HG03457 (cell line): ENCODE measurements at regions not wholly inside any gene's neighbourhood (a gene's known extent, or its start where the extent isn't known, plus 50 kb on each side); places are given as distances from the start of the nearest gene placed in this dataset.

Experiments
- ATAC-seq: cut with Tn5 transposase; IDR thresholded peaks from one replicate; pipeline ENCODE4 v1.9.1; 2021; ENCODE audit warnings: moderate number of reproducible peaks; ENCODE audit not compliant: unreplicated experiment

DNA sequence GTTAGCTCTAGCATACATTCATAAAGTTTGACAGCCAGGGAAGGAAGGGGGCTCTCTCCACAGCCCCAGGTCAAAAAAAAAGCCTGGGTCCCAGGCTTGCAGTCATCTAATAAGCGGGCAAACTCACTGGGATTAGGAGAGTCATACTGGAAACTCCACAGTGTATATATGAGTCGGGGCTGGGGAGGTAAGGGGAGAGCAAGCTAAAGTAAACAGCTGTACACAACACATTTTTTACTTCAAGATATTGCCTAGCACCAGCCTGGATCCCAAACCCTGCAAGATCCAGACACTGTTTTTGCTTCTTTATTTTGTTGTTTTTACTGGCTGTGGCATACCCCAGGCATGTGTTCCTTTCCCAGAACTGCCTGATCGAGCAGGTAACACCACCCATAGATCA is 291.3 kb upstream of the TANK start:
- ATAC-seq = no peak

DNA sequence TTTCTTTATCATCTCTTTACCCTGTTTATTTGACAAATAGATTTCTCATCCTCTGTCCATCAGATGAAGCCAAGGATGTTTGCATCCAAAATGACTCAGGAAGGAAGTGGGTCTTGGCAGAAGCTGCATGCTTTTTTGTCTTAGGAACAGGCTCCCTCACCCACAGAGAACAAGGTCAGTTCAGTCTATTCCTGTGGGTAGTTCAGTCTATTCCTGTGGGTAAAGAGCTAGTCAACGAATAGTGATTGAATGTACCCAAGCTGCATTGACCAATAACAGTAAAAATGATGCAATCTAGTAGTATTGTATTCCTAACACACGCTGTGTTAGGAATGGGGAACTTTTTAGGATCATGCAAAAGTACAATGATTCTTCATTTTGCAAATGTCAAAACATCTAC is 290.8 kb upstream of the TANK start:
- no peak for ATAC-seq

DNA sequence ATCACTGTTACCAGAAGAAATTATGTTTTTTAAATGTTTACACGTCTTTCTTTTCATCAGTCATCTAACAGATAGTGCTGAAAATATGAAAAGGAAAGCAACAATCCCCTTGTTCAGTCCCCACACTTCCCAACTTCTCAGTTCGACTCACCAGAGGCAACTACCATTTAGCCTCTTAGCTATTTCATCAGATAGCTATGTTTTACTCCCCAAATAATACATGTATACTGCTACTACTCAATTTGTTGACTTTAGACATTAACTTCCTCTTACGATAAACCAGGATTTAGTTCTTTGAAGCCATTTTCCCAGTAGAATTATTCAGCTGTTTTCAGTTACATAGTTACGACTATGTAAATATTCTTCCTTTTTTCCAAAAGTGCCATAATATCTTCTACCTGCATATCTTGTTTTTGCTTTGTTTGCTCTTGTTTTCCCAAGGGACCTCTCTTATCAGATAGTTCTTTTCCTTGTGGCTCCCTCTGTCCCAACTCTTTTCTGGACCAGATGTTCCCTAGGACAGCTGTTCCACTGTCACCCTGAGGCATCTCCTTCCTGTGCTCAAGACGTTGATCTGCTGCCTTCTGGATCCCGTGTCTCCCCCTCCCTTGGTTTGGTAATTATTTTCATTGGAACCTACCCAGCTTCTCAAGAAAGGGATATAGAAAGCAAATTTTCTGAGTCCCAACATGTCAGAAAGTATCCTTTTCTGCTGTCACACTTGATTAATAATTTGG is 289.3 kb upstream of the TANK start:
- no peak for ATAC-seq

DNA sequence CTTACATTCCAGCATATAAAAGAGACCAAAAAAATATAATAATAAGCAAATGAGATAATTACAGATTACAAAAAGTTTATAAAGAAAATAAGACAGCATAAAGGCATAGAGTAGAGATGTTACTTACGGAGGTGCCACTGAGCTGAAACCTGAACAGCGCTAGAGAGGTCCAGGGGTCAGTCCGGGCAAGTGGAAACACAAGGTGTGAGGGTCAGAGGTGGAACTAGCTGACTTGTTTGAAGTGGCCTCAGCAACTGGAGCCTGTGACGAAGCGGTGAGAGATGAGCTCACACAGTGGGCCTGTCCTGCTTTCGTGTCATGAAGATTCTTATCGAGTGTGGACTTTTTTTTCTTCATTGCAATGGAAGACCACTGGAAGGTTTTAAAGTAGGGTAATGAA is 288.3 kb upstream of the TANK start:
- no peak for ATAC-seq

DNA sequence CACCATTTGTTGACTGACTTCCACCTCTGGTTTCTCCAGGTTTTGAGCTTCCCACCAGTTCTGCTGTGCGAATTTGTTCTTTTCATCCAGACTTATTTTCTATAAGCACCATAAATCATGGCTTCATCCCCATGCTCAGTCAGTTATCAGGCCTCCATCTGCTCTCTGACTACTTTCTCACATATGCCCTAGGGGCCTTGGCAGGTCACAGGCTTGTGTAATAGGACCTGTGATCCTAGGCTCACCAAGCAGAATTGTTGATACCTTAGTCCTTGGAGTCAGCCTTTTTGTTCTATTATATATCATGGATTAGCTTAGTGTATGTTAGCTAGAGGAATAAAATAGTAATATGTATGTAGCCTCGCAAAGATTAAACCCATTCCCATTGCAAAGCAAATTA is 284.2 kb upstream of the TANK start:
- ATAC-seq = no peak

DNA sequence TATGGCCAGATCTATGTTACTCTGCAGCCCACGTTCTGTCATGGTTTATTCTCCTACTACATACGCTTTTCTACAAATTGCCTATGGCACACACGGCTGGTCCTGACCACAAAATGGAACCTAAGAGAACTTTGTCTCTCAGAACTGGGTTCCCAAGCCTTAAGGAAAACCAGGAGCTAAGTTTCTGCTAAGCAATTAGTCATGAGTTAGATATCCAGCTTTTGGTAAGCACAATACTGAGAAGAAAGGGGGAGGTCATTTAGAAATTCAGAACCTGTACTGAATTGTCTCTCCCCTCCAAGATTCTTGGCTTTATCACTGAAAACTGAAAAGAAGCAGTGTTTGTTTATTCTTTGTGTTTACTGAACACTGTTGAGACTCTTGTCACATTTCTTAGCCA is 283.5 kb upstream of the TANK start:
- no peak for ATAC-seq

DNA sequence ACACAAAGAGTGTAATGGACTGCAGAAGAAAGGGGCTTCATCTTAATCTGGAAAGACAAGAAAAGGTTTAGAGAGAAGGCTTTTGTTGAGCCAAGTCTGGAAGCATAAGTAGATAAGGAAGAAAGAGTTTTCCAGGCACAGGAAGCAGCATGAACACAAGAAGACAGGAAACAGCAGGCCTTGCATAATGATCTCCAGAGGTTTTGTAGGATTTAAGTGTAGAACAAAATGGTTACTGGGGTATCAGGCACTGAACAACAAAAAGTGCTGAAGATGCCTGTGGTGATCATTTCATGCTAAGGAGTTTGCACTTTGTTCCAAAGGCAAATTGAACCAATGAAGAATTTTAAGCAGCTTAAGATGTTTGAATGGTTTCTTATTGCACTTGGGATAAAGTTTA is 281.6 kb upstream of the TANK start:
- ATAC-seq = no peak

DNA sequence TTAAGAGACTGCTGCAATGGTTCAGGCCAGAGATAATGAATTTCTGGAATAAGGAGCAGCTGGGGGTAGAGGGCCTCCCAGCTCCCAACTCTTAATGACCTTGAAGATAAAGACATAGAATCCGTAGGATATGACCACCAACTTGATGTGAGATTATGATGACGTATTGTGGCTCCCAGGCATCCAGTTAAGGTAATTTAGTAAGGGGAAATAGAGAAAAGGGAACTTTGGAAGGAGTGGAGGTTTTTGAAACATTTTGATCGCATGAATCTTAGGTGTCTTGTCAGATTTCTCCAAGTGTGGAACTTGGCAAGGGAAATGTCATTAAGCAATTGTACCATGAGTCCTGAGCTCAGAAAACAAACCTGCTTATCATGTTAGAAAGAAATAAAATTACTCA is 277.3 kb upstream of the TANK start:
- no peak for ATAC-seq

DNA sequence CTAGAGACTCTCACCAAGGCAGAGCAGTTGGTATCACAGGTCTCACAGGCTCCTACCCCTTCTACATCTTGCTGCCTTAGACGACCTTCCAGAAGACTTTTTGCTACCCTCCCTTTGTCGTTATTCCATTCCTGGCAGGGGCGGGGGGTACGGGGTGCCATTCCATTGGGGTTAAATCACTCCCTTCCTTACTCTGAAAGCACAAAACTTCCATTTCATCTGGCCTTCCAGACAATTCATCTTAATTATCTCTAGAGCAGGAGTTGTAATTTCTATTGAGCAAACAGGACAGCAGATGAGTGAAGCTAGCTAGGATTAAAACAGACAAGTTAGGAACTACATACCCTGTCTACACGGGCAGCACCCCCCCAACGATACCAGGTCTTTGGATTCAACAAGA is 276.2 kb upstream of the TANK start:
- no peak for ATAC-seq

DNA sequence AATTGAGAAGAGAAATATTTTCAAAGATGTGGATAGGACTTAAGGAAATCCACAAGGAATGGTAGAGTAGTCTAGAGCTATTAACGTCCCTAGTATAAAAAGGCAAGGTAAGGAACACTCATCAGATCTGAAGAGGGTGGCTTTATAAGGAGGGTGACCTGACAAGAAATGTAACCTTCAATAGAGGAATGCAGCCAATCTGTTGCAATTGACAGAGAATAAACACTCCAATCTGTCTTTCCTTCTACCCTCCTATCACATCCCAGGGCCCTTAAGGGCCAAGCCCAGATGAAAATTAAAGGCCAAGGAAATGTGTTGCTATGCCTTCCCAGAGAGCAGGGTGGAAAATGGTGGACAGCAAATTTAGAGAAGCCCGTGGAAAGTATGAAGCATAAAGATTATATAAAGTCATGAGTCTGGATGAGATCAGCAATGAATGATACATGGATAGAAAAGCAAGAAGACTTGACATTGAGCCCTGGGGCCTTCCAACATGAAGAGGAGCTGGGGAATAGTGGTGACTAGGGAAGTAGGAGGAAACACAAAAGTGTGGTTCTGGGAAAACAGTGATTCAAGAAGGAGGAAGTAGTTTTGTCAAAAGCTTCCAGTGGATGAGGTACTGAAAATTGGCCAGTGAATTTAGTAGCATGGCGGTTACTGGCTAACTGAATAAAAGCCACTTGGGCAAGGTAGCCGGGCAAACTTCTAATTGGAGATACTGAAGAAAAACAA is 270.6 kb upstream of the TANK start:
- ATAC-seq = no peak

DNA sequence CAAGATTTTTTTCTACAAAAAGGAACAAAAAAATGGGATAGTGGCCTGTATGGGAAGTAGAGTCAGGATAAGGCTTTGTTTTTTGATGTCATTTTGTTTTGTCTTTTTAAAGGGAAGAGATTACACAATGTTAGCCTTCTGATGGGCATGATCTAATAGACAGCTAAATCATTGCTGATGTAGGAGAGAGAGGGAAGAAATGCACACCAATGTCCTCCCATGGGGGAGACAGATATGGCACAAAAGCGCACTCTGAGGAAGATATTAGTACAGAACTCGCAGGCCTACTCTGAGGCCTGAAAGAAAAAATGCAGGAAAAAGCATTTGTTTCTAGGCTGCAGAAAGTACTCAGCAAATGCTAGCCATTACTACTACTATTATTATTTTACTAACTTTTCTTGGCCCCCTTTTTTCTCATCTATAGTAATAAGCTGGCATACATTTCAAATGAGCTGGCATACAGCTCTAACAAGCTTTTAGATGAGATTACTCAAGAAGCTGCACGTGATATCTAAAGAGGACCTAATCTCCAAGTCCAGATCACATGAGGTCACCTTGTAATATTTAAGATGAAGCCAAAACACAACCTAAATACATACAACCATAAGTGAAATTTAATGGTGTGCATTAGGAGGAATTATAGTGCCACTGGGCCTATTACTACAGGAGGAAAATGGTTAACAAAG is 269.4 kb upstream of the TANK start:
- no peak for ATAC-seq

DNA sequence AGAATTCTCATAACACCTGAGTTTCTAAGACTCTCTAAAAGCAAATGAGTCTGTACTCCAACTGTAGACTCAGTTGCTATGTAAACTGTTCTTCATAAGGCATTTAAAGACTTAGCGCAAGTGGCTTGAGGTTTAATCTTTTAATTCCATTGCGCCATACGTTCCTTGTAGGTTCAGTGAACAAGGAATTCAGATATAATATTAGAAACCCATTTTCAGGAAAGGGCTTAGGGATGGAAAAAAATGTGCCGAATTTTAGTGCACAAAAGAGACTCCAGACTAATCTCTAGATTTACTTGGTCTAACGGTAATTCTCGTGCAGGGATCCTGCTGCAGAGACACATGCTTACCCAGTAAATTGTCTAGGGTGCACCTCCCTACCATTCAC is 268.9 kb upstream of the TANK start:
- no peak for ATAC-seq

DNA sequence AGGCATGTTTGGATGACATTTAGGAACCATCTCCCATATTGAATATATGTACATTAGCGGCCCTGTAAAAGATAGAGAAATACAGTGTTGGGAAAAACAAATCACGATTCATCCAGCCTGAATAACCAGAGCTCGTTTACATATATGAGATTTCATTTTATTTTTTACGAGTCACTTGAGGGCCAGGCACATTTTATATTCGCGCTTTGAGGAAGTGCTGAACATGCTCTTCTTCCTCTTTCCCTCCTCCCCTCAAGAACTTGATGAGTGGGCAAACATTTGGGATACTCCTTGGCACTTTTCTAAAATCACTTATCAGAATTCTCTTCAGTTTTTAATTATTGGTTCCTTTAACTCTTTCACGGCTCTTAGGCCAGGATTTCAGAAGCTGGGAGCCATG is 268.0 kb upstream of the TANK start:
- ATAC-seq = no peak

DNA sequence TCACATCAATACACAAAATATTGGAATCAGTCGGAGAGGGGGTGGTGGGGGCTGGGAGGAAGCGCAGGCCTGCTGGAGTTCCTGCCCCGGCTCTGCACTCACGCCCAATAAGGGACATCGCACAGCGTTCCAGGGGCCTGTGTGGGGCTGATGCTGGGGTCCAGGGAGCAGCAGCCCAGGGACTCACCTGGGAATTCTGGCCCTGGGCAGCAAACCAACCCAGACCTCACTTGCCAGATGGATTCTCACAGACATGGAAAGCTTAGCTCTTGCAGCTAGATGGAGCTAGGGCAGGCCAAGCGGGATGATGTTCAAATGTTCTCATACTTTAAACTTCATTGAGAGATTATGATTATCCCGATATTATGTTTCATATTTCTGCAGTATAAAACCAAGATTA is 266.6 kb upstream of the TANK start:
- no peak for ATAC-seq

DNA sequence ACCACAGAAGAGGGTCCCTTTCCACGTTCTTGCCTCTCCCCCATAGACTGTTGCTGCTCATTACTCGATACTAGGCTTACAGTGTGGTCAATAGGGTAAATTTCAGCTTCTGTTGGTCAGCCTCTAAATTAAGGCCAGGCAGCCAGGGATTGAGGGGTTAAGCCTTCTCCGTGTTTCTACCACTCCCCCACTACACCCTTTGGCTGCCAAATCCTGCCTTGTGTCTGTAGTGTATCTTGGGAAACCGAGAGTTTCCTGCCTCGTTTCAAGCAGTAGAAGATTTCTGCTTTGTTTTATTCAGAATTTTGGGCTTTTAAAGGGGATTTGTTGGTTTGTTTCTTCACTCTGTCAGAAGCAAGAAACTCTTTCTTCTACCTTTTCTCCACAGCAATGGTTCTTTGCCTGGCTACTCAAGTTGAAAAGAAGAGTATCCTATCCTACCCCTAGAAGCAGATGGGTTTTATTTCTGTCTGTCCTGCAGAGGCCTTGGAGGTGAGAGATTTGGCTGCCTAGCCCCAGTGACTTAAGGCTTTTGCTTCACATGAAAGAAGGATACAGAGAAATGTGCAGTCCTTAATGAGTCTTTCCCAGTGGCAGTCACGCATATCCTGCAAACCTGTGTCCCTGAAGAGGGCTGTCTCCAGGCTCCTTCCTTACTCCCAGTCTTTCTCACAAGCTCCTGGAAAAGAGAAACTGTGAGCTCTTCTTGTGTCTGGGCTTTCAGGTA is 261.5 kb upstream of the TANK start:
- no peak for ATAC-seq

DNA sequence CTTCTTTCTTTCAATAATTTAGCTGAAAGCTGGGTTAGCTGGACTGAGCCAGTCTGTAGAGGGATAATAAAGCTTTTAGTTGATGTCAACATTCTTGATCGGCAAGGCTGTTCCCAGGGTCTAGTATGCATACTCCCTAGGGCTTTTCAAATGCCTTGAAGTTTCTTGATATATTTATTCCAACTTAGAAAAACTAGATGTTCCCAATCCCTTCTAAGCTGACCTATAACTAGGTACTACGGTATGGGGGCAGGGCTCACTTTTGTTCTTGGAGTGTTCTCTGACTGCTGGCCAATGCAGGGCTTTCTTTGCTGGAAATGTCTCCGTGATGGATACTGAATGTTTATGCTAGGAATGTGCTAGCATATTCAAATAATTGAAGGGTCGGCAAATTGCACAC is 258.6 kb upstream of the TANK start:
- no peak for ATAC-seq

DNA sequence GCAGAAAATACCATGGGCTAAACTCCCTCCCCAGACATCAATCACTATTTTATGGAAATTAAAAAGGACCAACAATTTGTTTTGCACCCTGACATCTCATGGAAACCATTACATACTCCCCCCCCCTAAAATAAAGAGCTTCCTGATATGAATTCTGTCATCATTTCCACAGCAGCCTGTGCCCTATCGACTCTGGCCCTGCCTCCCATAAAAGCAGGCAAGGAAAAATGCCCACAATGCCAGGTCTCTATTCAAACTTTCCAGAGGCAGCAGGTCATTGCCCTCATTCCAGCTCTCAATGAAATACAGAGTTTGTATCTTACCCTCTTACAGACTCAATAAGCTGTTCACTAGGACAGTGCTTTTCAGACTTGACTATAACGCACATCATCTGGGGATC is 254.4 kb upstream of the TANK start:
- no peak for ATAC-seq

DNA sequence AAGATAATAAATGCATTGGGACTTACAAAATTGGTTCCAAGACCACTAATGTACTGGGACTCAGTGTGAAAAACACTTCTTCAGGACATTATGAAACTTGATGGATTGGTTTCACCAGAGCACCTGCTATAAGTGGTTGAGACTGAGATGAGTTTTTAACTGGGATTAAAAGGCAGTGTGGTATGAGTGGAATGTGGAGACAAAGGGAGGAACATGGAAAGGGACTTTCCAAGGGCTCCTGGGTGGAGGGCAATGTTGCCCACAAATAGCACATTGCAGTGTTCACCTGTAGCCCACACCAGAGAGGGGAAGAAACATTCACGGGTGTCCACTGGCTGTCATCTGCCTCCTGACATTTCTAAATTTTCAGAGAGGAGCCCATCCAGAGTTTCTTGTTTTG is 253.3 kb upstream of the TANK start:
- no peak for ATAC-seq

DNA sequence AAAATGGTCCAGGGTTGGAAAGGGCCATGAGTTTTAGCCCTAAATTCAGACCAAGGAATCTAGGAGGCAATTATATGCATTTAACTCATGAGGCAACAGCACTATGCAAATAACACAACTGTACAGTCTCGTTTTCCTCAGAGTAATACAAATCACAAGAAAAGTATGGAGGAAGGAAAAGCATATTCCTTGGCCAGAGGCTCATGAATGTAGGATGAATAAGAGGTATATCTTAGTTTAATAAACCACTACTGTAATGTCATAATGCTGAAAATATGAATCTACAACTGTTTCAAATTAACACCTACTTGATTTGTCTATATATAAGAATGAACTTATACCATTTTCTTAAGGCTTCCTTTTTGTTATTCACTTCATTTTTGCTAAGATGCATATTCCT is 252.5 kb upstream of the TANK start:
- ATAC-seq = no peak

DNA sequence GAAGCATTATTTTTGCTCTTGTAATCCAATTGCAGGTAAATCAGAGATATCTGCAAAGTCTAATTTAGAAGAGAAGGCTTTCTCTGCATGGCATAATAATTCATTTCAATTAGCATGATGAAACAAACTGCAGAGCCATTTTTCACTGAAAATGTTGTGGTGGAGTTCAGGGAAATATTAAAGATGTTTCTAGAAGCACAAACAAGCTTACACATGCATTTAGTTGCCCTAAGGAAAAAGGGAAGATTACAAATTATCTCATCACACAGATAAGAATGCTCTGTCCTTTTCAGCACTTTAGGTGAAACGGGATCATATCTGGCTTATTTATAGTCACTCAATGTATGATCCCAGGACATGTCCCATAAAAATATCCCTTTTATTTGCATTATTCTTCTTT is 252.1 kb upstream of the TANK start:
- no peak for ATAC-seq

DNA sequence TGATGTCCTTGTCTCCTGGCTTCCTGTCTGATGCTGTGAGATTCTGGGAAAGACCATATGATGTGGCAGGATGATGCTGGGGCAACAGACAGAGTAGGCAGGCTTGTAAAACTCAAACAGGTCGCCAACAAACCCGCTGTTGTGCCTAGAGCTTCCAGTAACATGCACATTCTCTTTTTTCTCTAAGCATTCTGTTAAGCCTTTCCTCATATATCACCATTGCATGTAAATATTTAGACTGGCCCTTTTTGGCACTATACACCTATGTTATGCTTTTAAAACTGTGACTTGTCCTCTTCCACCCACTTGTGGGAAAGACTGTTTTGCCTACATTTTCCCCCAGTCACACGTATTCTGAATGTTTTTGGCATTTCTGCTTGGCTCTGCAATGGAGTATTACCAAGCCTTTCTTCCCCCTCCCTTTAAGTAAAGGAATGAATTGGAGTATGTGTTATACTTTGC is 250.4 kb upstream of the TANK start:
- ATAC-seq = no peak

DNA sequence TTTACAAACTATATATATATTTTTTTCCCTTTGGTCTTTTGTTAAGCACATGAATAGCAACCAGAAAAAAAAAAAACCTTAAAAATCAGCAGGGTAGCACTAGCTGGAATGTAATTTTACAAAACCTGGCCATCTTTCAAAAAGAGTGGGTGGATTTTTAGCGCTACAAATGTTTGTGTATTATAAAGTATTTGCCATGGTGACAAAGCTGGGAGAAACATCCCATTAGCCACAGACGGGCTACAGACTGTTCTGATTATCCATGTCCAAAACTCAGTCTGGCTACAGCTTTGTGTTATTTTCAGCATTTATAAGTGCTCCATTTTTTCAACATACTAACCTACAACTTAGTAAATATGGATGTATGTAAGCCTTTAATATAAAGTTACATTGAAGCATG is 249.5 kb upstream of the TANK start:
- no peak for ATAC-seq
